ACC112 (cell line): ENCODE measurements at regions not wholly inside any gene's neighbourhood (a gene's known extent, or its start where the extent isn't known, plus 50 kb on each side); places are given as distances from the start of the nearest gene placed in this dataset.

Experiments
- H2AFZ ChIP-seq: fragments of 200-600 bp; sonication (generic); one replicate; pipeline ENCODE4 v1.6.0; 2017; ENCODE audit warnings: antibody characterized with exemption, low read length; ENCODE audit not compliant: unreplicated experiment
- H3K27ac ChIP-seq: fragments of 200-600 bp; sonication (generic); 2 replicates; pipeline ENCODE4 v1.5.1; 2014; ENCODE audit warnings: low read depth, mild to moderate bottlenecking, antibody characterized with exemption, low read length, moderate library complexity
- H3K27me3 ChIP-seq: fragments of 200-600 bp; sonication (generic); 2 replicates; pipeline ENCODE4 v1.6.1; 2014; ENCODE audit warnings: mild to moderate bottlenecking, antibody characterized with exemption, low read length, moderate library complexity, mixed read lengths; ENCODE audit not compliant: insufficient read depth
- H3K36me3 ChIP-seq: fragments of 200-600 bp; sonication (generic); 2 replicates; pipeline ENCODE4 v1.6.1; 2016; ENCODE audit warnings: mild to moderate bottlenecking, antibody characterized with exemption, low read length, moderate library complexity, mixed read lengths; ENCODE audit not compliant: insufficient read depth
- H3K4me1 ChIP-seq: fragments of 200-600 bp; sonication (generic); one replicate; pipeline ENCODE4 v1.6.1; 2016; ENCODE audit warnings: low read length, mixed read lengths; ENCODE audit not compliant: insufficient read depth, unreplicated experiment, control insufficient read depth
- H3K4me3 ChIP-seq: fragments of 200-600 bp; sonication (generic); 2 replicates; pipeline ENCODE4 v1.5.1; 2014; ENCODE audit warnings: mild to moderate bottlenecking, low read depth, low read length
- H3K79me2 ChIP-seq: fragments of 200-600 bp; sonication (generic); one replicate; pipeline ENCODE4 v1.6.0; 2016; ENCODE audit warnings: low read length; ENCODE audit not compliant: control insufficient read depth, unreplicated experiment, insufficient read depth

DNA sequence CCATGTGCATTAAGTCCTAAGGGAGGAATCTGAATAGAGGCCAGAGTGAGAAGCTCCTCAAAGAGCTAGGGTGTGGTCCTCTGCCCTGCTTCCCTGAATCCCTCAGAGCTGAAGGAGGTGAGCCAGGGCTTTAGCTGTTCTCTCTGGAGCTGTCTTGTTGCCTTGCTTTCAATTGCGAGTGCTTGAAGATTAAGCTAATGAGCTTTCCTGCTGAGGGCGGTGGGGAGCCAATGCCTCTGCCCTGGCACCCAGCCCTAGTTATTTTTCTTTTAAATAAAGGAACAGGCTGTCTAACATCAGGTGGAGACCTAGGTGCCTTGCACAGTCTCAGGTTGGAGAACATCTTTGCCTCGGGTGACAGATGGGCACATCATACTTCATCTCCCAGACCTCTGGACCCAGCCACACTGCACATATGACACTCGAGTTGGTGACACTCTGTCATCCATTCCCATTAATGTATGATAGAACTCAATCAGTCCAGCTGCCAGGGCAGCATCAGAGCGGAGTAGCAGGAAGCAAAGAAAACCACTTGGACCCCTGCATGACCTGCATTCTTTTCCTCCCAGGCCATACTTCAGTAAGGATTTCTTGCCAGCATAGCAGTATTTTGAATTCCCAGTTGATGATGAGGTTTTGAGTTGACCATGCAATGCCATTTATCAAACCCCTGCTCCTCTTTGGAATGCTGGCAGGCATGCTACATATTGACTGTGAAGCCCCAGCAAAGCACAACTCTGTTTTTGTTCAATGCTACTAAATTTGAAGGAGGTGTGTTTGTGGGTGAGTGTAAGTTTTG is 292.7 kb downstream of the RNF144A start:
- H3K27ac ChIP-seq, result no peak overlapping the region
- H3K79me2 ChIP-seq, result no peaks in the 10 kb centered on the region
- H3K4me1 ChIP-seq, result no peaks in the 10 kb centered on the region
- no peaks in the 10 kb centered on the region for H3K27me3 ChIP-seq
- H3K4me3 ChIP-seq, result no peak overlapping the region
- H3K36me3 ChIP-seq, result no peaks in the 10 kb centered on the region
- no peak overlapping the region for H2AFZ ChIP-seq

DNA sequence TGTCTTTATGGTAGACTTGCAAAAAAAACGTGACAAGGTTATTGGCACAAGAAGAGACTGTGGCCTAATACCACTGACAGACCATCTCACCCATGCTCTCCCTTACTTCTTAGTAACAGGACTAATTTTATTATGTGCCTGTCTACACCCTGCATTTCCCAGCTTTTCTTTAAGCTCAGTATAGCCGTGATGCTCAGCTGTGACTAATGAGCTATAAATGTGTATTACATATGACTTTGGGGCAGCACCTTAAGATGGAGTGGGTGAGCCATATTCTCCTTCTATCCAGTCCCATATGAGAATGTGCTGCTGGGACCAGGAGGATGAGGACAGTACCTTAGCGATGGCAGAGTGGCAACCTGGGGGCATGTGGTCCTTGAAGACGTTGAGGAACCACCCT is 293.5 kb downstream of the RNF144A start:
- H3K36me3 ChIP-seq, result no peaks in the 10 kb centered on the region
- no peaks in the 10 kb centered on the region for H3K27me3 ChIP-seq
- H3K4me3 ChIP-seq, result no peak overlapping the region
- H2AFZ ChIP-seq, result no peak overlapping the region
- no peak overlapping the region for H3K27ac ChIP-seq
- H3K4me1 ChIP-seq, result no peaks in the 10 kb centered on the region
- no peaks in the 10 kb centered on the region for H3K79me2 ChIP-seq

DNA sequence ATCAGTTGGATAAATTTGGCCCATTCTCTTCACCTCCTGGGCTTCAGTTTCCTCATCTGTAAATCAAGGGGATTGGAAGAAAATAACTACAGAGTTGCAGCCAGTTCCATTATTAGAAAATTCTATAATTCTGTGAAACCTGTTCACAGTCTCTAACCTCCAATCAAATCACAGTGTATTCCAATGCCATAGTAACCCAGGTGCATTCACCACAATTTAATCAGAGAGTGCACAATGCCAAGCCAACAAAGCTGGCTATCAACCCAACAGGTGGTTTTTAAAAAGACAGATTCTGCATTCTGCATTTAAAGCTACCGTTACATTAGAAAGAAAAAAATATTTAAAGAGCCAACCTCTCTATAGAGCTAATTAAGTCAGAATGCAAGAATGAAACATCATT is 308.6 kb downstream of the RNF144A start:
- Histone ChIP-seq H2AFZ (no peak overlapping the region), H3K36me3 (no peaks in the 10 kb centered on the region), H3K4me1 (no peaks in the 10 kb centered on the region), H3K4me3 (no peak overlapping the region), H3K27me3 (no peaks in the 10 kb centered on the region), H3K79me2 (no peaks in the 10 kb centered on the region), H3K27ac (no peak overlapping the region)

DNA sequence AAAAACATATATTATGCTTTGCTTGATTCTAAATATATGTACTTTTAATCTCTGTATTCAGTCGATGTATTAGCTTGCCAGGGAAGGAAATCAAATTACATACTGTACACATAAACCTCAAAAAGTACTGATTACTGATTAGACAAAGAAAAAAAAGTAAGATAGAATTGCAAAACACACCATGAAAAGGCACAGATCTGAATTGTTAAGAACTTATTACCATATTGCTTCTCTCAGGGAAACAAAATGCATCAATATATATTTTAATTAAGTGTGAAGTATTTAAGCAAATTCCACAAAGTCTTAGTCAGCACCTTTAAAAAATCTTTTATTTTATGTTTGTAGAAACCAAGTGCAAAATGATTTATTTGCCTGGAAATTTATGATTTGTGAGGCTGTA is 309.3 kb downstream of the RNF144A start:
- Histone ChIP-seq H3K4me1 (no peaks in the 10 kb centered on the region), H3K36me3 (no peaks in the 10 kb centered on the region), H3K79me2 (no peaks in the 10 kb centered on the region), H2AFZ (no peak overlapping the region), H3K27ac (no peak overlapping the region), H3K27me3 (no peaks in the 10 kb centered on the region), H3K4me3 (no peak overlapping the region)

DNA sequence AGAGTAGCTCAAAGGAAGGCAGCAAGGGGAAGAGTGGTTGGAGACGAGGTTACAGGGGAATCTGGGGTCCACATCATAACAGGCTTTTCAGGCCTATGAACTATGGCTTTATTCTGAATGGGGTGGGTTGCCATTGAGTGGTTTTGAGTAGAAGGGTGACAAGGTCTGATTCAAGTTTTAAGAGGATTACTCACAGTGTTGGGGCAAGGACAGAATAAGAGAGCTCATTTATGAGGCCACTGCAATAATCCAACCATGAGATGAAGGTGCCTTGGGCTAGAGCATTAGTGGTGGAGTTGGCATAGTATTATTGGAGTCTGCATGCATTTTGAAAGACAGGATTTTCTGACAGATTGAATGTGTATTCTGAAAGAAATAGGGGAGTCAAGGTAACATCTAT is 315.9 kb downstream of the RNF144A start:
- H2AFZ ChIP-seq, result no peak overlapping the region
- no peaks in the 10 kb centered on the region for H3K36me3 ChIP-seq
- no peaks in the 10 kb centered on the region for H3K79me2 ChIP-seq
- no peaks in the 10 kb centered on the region for H3K27me3 ChIP-seq
- no peak overlapping the region for H3K4me3 ChIP-seq
- H3K27ac ChIP-seq, result no peak overlapping the region
- no peaks in the 10 kb centered on the region for H3K4me1 ChIP-seq

DNA sequence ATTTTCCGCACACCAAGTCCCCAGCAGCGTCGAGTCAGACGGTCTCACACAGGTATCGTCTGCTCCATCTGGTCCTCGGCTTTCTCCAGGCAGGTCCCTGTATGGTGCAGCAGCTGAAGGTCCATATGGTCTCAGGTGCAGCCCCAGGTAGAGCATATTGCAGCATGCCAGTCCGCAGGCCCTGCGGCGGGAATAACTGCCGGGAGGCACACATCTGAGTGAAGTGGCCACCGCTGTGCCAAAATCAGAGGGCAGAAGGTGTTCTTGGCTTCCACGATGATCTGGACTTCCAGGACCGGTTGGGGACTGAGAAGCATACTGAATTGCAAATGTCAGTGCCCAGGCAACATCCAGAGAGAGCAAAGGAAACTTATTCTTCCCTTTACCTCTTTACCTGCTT is 320.3 kb downstream of the RNF144A start:
- Histone ChIP-seq H3K4me1 (no peaks in the 10 kb centered on the region), H3K27me3 (no peaks in the 10 kb centered on the region), H3K27ac (no peak overlapping the region), H3K79me2 (no peaks in the 10 kb centered on the region), H2AFZ (no peak overlapping the region), H3K4me3 (no peak overlapping the region), H3K36me3 (no peaks in the 10 kb centered on the region)

DNA sequence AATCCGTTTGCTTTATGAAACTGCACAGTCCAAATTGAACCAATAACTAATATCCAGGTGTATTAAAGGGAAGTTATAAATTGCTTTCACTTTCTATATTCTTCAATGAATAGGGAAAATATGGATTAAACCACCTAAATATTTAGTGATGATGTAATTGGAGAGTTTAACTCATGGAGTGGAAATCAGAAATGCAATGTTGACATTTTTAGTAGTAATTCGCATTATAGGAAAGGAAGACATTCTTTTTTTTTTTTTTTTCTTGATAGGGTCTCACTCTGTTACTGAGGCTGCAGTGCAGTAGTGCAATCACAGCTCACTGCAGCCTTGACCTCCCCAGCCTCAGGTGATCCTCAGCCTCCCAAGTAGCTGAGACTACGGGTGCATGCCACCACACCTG is 321.9 kb downstream of the RNF144A start:
- H3K4me3 ChIP-seq, result no peak overlapping the region
- H3K36me3 ChIP-seq, result no peaks in the 10 kb centered on the region

DNA sequence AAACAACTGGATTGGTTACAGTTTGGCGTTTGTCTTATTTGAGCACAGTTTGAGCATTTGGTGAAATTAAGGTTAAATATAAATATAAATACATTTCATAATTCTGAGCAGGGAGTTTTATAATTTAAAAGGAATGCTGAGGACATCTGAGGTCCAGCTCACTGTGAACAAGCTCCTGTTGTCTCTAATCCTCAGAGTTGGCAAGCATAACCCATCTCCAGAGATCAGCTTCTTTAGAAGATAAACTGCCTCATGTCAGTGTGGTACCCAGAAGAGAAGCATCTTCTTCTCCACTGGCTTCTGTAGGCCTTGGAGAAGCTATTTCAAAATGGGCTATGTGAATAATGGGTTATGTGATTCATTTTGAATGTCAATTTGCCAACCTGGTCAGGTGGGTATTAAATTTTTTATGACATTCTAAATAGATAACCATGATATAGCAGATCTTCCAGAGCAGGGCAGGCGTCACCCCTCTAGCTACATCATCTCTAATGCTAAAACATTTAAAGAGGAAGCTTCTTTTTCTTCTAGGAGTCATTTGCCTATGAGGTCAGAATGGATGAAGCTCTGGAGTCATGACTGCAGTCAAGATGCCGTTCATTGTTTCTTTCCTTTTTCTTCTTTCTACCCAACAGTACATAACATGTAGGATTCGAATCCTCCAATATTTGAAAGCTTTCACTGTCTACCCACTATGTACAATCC is 324.0 kb downstream of the RNF144A start:
- Histone ChIP-seq H3K27ac (no peak overlapping the region), H3K36me3 (no peaks in the 10 kb centered on the region), H3K4me1 (no peaks in the 10 kb centered on the region), H3K79me2 (no peaks in the 10 kb centered on the region), H3K4me3 (no peak overlapping the region), H3K27me3 (no peaks in the 10 kb centered on the region), H2AFZ (no peak overlapping the region)

More for the DNA sequence above, 321.9 kb downstream of the RNF144A start:
- H3K27me3 ChIP-seq, result no peaks in the 10 kb centered on the region
- no peak overlapping the region for H2AFZ ChIP-seq
- H3K79me2 ChIP-seq, result no peaks in the 10 kb centered on the region
- no peak overlapping the region for H3K27ac ChIP-seq
- no peaks in the 10 kb centered on the region for H3K4me1 ChIP-seq

DNA sequence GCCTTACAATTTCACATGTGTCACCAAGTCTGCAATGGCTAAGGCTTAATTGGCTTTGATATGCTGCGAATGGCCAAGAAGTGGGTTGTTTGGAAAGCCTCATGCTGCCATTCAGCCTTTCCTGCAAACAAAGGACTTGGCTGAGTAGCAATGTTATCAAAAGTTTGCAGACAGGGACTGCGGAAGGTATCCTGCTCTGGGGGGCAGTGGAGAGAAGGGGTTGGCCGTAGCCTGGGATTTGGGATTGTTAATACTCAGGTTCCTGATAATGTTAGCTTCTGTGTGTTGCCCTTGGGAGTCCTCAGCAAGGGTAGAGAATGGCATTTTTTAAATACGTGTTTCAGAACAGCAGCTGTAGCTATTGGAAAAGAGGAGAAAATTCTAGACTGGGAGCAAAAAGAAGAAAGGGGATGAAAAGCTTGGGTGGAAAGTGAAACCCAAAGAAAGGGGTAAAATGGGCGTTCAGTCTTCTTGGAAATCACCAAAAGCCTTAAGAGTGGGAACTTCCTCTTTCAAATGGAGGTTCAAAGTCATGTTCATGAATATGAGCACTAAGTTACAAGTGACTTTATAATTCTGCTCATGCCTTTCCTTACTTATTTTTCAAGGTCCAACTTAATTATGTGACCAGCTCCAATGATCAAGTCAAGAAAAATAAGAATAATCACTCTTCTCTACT is 325.1 kb downstream of the RNF144A start:
- Histone ChIP-seq H3K27ac (no peak overlapping the region), H3K27me3 (no peaks in the 10 kb centered on the region), H2AFZ (no peak overlapping the region), H3K4me3 (no peak overlapping the region), H3K79me2 (no peaks in the 10 kb centered on the region), H3K4me1 (no peaks in the 10 kb centered on the region), H3K36me3 (no peaks in the 10 kb centered on the region)

DNA sequence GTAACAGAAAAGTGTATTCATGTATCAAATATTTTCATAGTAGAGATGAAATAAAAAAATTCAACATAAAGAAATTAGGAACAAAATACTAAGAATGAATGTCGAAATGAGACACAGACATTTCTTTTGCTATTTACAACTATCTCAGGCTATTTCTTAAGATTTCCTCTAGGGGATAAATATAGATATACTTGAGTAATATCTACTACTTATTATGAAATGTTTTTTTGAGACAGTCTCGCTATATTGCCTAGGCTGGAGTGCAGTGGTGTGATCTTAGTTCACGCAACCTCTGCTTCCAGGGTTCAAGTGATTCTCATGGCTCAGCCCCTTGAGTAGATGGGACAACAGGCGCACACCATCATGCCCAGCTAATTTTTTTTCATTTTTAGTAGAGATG is 326.1 kb downstream of the RNF144A start:
- Histone ChIP-seq H3K27ac (no peak overlapping the region), H2AFZ (no peak overlapping the region), H3K79me2 (no peaks in the 10 kb centered on the region), H3K27me3 (no peaks in the 10 kb centered on the region), H3K36me3 (no peaks in the 10 kb centered on the region), H3K4me3 (no peak overlapping the region), H3K4me1 (no peaks in the 10 kb centered on the region)
